OCI-LY1 (cell line): ENCODE measurements at regions not wholly inside any gene's neighbourhood (a gene's known extent, or its start where the extent isn't known, plus 50 kb on each side); places are given as distances from the start of the nearest gene placed in this dataset.

Experiments
- CTCF ChIP-seq: fragments of 200-600 bp; sonication (generic), shearing (Covaris generic); IDR thresholded peaks from 2 replicates; pipeline ENCODE4 v1.5.1; 2017; ENCODE audit warnings: mild to moderate bottlenecking, antibody characterized with exemption, low read length, moderate library complexity, mixed read lengths
- EZH2 ChIP-seq: fragments of 200-600 bp; sonication (generic), shearing (Covaris generic); IDR thresholded peaks from 2 replicates; pipeline ENCODE4 v1.8.0; 2017; ENCODE audit warnings: borderline replicate concordance, mixed run types, mild to moderate bottlenecking, antibody characterized with exemption, low read length, moderate library complexity, mixed read lengths

DNA sequence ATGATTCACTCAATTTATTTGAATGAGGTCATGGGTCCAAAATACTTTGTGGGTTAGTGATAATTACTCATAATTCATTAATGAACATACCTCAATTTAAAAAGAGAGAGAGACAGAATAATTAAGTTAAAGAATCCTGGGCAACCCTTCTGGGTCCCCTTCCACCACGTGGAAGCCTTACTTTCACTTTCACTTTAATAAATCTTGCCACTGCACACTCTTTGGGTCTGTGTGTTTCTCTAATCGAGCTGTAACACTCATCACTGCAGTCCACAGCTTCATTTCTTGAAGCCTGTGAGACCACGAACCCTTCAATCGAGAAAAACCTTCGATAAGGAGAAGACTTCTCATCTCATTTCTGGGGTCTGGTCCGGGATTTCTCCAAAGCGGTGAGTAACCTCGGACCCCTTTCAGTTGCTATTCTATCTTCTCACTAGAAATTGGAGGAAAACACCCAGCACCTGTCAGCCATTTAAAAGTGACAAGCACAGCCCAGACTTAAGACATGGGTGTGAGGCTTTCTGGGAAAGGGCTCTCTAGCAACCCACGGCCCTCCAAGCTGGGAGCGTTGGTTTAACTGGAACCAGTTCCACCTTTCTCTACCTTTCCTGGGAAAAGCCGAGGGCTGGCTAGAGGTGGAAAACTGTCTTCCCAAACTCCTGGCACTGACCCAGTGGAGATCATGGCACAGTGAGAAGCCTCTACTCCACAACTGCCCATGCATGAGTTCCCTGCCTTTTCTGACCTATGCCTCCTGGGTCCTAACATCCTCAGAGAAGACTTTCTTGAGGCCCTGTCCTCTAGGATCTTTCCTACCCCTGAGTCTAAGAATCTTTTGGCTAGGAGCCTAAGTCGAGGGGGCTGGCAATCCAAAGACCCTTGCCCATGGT, 148.8 kb upstream of the ATF7IP start:
- TF ChIP-seq CTCF (no peak), EZH2 (no peak)
